Hepatocyte (in vitro differentiated cells): ENCODE measurements at regions not wholly inside any gene's neighbourhood (a gene's known extent, or its start where the extent isn't known, plus 50 kb on each side); places are given as distances from the start of the nearest gene placed in this dataset.

ENCODE experiments used
- DNase-seq: peaks from one replicate; pipeline ENCODE4 v3.0.0-alpha.2; 2016; ENCODE audit warnings: low spot score
- H2AFZ ChIP-seq: fragments of 200-600 bp; sonication (generic); 2 replicates; pipeline ENCODE4 v1.6.0; 2016; ENCODE audit warnings: antibody characterized with exemption, mild to moderate bottlenecking
- H3K27ac ChIP-seq: fragments of 200-600 bp; sonication (generic); 2 replicates; pipeline ENCODE4 v1.5.1; 2016; ENCODE audit warnings: mild to moderate bottlenecking
- H3K27me3 ChIP-seq: fragments of 200-600 bp; sonication (generic); 2 replicates; pipeline ENCODE4 v1.6.1; 2016
- H3K36me3 ChIP-seq: fragments of 200-600 bp; sonication (generic); replicated peaks from 2 replicates; pipeline ENCODE4 v1.5.1; 2016; ENCODE audit warnings: low read depth; ENCODE audit not compliant: insufficient read depth
- H3K4me1 ChIP-seq: fragments of 200-600 bp; sonication (generic); 2 replicates; pipeline ENCODE4 v1.5.1; 2016; ENCODE audit warnings: mild to moderate bottlenecking, moderate library complexity; ENCODE audit not compliant: insufficient read depth
- H3K4me2 ChIP-seq: fragments of 200-600 bp; sonication (generic); 2 replicates; pipeline ENCODE4 v1.6.0; 2016
- H3K4me3 ChIP-seq: fragments of 200-600 bp; sonication (generic); 2 replicates; pipeline ENCODE4 v1.5.1; 2016; ENCODE audit warnings: mild to moderate bottlenecking
- H3K79me2 ChIP-seq: fragments of 200-600 bp; sonication (generic); 2 replicates; pipeline ENCODE4 v1.6.0; 2017; ENCODE audit warnings: mild to moderate bottlenecking
- H3K9me2 ChIP-seq: fragments of 200-600 bp; sonication (generic); replicated peaks from 2 replicates; pipeline ENCODE4 v1.6.0; 2017; ENCODE audit warnings: mild to moderate bottlenecking; ENCODE audit not compliant: insufficient read depth
- H3K9me3 ChIP-seq: fragments of 200-600 bp; sonication (generic); 2 replicates; pipeline ENCODE4 v1.5.1; 2016; ENCODE audit warnings: low read depth, mild to moderate bottlenecking
- H4K20me1 ChIP-seq: fragments of 200-600 bp; sonication (generic); 2 replicates; pipeline ENCODE4 v1.6.0; 2016; ENCODE audit warnings: mild to moderate bottlenecking; ENCODE audit not compliant: insufficient read depth, poor library complexity, severe bottlenecking
- EZH2 ChIP-seq: fragments of 200-600 bp; sonication (generic); IDR thresholded peaks from 2 replicates; pipeline ENCODE4 v1.6.1; 2016; ENCODE audit warnings: antibody characterized with exemption, mild to moderate bottlenecking, borderline replicate concordance
- EZH2phosphoT487 ChIP-seq: fragments of 200-600 bp; sonication (generic); IDR thresholded peaks from one replicate; pipeline ENCODE4 v1.6.1; 2018; ENCODE audit warnings: antibody characterized with exemption, mild to moderate bottlenecking, low read depth, moderate library complexity; ENCODE audit not compliant: unreplicated experiment, severe bottlenecking
- WGBS: methylation state at CpG from one replicate; pipeline ENCODE4 v1.1.6; 2016; ENCODE audit warnings: low lambda C conversion rate; ENCODE audit errors: missing lambda C conversion rate; 5-methylcytosine and 5-hydroxymethylcytosine counted together
- TF ChIP-seq, protein P1 (sequence below): fragments of 200-600 bp; sonication (generic); IDR thresholded peaks from 2 replicates; pipeline ENCODE4 v1.5.1; 2016; ENCODE audit warnings: antibody characterized with exemption, mild to moderate bottlenecking; ENCODE audit not compliant: poor library complexity

DNA sequence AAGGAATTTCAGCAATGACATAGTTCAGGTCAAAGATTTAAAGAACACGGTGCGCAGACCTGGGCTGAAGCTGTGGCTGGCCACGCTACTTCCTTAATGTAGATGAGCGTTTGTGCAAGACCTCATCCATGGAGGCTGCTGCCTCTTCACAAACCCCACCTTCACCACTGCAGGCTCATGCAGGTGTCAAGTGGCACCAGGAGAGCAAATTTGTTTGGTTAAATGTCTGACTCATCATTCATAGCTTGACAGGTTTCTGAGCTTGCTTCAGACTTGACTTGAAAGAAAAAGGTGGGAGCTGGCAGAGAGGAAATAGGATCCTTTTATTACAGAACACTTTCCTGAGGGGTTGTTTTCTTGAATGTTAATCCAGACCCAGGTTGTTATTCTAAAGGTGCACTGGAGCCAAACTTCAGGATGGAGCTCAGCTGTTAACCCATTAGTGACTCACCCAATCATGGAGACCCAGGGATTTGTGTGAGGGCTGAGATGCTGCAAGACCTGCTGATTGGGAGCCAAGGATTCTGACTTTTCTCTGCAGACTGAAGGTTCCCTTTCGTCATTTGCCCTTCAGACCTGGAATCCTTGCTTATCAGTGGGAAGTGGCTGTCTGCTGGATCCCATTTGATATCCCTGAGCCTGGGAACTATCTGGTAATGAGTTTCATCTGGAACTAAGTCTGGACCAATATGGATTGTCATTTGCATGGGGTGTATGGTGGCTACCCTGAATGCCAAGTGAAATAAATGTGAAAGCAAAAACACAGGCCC, 315.3 kb downstream of the PTTG2 start:
- Histone ChIP-seq H3K9me3 (no peaks in the 10 kb centered on the region), H3K27ac (peak overlapping the region; percentile 73), H3K4me1 (peaks cover 15% of the 10 kb centered on the region), H3K27me3 (no peaks in the 10 kb centered on the region), H2AFZ (no peak overlapping the region), H3K4me2 (no peak overlapping the region), H3K4me3 (no peak overlapping the region), H4K20me1 (no peaks in the 10 kb centered on the region), H3K9me2 (no peaks in the 10 kb centered on the region), H3K36me3 (no peaks in the 10 kb centered on the region), H3K79me2 (no peaks in the 10 kb centered on the region)
- peak; percentile 50 for DNase-seq
- TF ChIP-seq EZH2 (no peak), EZH2phosphoT487 (no peak)
- TF ChIP-seq, protein P1, sequence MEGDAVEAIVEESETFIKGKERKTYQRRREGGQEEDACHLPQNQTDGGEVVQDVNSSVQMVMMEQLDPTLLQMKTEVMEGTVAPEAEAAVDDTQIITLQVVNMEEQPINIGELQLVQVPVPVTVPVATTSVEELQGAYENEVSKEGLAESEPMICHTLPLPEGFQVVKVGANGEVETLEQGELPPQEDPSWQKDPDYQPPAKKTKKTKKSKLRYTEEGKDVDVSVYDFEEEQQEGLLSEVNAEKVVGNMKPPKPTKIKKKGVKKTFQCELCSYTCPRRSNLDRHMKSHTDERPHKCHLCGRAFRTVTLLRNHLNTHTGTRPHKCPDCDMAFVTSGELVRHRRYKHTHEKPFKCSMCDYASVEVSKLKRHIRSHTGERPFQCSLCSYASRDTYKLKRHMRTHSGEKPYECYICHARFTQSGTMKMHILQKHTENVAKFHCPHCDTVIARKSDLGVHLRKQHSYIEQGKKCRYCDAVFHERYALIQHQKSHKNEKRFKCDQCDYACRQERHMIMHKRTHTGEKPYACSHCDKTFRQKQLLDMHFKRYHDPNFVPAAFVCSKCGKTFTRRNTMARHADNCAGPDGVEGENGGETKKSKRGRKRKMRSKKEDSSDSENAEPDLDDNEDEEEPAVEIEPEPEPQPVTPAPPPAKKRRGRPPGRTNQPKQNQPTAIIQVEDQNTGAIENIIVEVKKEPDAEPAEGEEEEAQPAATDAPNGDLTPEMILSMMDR, result no peak
- 53% methylated on average over 5 of the region's 5 CpGs for WGBS

DNA sequence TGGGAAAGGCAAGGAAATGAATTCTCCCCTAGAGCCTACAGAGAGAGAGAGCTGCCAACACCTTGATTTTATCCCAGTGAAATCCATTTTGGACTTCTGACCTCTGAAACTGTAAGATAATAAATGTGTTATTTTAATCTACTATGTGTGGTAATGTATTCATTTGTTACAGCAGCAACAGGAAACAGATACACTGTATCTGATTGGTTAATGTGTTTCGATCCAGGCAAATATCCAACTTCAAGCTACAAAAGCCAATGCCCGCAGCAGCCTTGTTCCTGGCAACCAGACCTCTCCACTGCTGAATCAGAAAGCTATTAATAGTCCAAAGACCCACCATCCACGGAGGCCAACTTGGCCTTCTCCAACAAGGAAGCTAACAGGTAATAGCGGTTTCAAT, 318.1 kb downstream of the PTTG2 start:
- peak overlapping the region; percentile 94 for H3K27ac ChIP-seq
- H3K9me2 ChIP-seq, result no peaks in the 10 kb centered on the region
- no peaks in the 10 kb centered on the region for H4K20me1 ChIP-seq
- 89% methylated on average over 4 of the region's 4 CpGs for WGBS
- no peaks in the 10 kb centered on the region for H3K79me2 ChIP-seq
- peaks cover 31% of the 10 kb centered on the region for H3K4me1 ChIP-seq
- DNase-seq, result no peak
- H3K4me2 ChIP-seq, result no peak overlapping the region
- no peaks in the 10 kb centered on the region for H3K27me3 ChIP-seq
- TF ChIP-seq EZH2 (no peak), EZH2phosphoT487 (no peak)
- TF ChIP-seq, protein P1, result no peak
- H3K9me3 ChIP-seq, result no peaks in the 10 kb centered on the region
- H3K36me3 ChIP-seq, result no peaks in the 10 kb centered on the region
- no peak overlapping the region for H2AFZ ChIP-seq
- H3K4me3 ChIP-seq, result no peak overlapping the region

DNA sequence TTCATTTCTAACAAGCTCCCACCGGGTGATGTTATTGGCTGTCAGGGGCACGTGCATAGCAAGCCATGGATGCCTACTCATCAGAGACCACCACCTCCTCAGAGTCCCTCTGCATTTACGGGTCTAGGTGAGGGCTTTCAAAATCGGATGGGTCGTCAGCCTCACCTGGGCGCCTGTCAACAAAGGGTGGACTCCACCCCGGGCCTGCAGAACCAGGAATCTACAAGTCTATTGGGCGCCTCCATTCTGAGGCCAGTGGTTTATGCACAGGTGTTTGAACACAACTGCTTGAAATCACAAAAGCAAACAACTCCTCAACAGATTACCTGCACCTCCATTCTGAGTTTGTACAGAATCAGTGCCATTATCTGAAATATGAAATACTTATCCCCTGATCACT, 318.9 kb downstream of the PTTG2 start:
- Histone ChIP-seq H3K9me2 (no peaks in the 10 kb centered on the region), H3K79me2 (no peaks in the 10 kb centered on the region), H3K4me1 (peaks cover 31% of the 10 kb centered on the region), H3K9me3 (no peaks in the 10 kb centered on the region), H2AFZ (no peak overlapping the region), H3K36me3 (no peaks in the 10 kb centered on the region), H4K20me1 (no peaks in the 10 kb centered on the region), H3K4me3 (no peak overlapping the region), H3K27me3 (no peaks in the 10 kb centered on the region), H3K27ac (peak overlapping the region; percentile 94), H3K4me2 (peak overlapping the region; percentile 66)
- no peak for TF ChIP-seq EZH2phosphoT487
- no peak for TF ChIP-seq EZH2
- TF ChIP-seq, protein P1, result no peak
- no peak for DNase-seq
- WGBS, result 77% methylated on average over 8 of the region's 8 CpGs
